Esophagus muscularis mucosa (tissue), 3 donors: ENCODE measurements at regions not wholly inside any gene's neighbourhood (a gene's known extent, or its start where the extent isn't known, plus 50 kb on each side); places are given as distances from the start of the nearest gene placed in this dataset.

ENCODE experiments used
- EP300 ChIP-seq: sonication (generic); formaldehyde crosslinking; IDR thresholded peaks from one replicate; pipeline ENCODE4 v1.6.1; 2017; ENCODE audit warnings: antibody characterized with exemption
- TF ChIP-seq, protein P1 (sequence below), 3 experiments: fragments of 200-600 bp in 2 of 3; fragments of 450-650 bp in 1 of 3; sonication (generic) in 2 of 3; IDR thresholded peaks; one replicate each; pipeline ENCODE4 v1.5.1; 2017 to 2019; ENCODE audit warnings: antibody characterized with exemption in 3 of 3, mild to moderate bottlenecking in 2 of 3, moderate library complexity in 1 of 3

- TF ChIP-seq, protein P1, sequence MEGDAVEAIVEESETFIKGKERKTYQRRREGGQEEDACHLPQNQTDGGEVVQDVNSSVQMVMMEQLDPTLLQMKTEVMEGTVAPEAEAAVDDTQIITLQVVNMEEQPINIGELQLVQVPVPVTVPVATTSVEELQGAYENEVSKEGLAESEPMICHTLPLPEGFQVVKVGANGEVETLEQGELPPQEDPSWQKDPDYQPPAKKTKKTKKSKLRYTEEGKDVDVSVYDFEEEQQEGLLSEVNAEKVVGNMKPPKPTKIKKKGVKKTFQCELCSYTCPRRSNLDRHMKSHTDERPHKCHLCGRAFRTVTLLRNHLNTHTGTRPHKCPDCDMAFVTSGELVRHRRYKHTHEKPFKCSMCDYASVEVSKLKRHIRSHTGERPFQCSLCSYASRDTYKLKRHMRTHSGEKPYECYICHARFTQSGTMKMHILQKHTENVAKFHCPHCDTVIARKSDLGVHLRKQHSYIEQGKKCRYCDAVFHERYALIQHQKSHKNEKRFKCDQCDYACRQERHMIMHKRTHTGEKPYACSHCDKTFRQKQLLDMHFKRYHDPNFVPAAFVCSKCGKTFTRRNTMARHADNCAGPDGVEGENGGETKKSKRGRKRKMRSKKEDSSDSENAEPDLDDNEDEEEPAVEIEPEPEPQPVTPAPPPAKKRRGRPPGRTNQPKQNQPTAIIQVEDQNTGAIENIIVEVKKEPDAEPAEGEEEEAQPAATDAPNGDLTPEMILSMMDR (IDR thresholded peaks at IDR 0.05): no peak
- no peak for TF ChIP-seq EP300
Measured at GRCh38 chr3:127487196-127487595, 103.3 kb downstream of the TPRA1 start.
